ENCODE measurements at regions not wholly inside any gene's neighbourhood (a gene's known extent, or its start where the extent isn't known, plus 50 kb on each side); places are given as distances from the start of the nearest gene placed in this dataset.

DNA sequence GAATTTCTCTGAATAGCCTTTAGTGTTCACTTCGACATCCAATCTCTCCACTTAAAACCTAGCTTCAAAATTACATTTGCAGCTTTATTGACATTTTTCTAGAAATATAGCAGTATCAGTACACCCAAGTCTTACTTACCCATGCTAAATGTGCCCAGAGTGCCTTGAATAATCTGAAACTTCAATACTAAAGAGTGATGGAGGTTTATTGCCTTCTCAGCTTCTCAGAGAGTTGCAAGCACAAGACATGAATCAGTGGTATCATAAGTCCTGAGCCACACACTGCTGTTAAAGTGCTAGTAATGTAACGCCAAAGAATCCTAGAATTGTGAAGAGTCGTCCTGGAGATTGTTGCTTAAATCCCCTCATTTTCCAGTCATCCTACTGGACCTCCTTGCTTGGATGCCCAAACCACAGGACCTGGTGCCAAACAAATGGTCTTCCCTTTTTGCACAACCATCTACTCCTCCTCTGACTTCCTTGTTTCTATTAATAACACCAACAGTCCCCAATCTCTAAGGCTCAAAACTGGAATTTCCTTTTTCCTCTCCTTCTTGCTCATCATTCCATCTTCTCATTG, 83.2 kb upstream of the SPATS2L start:
- H3K4me1 ChIP-seq: peaks cover 6 to 24% (median 12%) of the 10 kb centered on the region in 4 donors
- TF ChIP-seq POLR2A (IDR thresholded peaks at IDR 0.05; ENCODE audit: low read depth) (no peak), POLR2AphosphoS5 (IDR thresholded peaks at IDR 0.05) (no peak), EP300 (IDR thresholded peaks at IDR 0.05) (no peak)
- TF ChIP-seq, protein P1, sequence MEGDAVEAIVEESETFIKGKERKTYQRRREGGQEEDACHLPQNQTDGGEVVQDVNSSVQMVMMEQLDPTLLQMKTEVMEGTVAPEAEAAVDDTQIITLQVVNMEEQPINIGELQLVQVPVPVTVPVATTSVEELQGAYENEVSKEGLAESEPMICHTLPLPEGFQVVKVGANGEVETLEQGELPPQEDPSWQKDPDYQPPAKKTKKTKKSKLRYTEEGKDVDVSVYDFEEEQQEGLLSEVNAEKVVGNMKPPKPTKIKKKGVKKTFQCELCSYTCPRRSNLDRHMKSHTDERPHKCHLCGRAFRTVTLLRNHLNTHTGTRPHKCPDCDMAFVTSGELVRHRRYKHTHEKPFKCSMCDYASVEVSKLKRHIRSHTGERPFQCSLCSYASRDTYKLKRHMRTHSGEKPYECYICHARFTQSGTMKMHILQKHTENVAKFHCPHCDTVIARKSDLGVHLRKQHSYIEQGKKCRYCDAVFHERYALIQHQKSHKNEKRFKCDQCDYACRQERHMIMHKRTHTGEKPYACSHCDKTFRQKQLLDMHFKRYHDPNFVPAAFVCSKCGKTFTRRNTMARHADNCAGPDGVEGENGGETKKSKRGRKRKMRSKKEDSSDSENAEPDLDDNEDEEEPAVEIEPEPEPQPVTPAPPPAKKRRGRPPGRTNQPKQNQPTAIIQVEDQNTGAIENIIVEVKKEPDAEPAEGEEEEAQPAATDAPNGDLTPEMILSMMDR (IDR thresholded peaks at IDR 0.05): no peak
- 84% methylated on average over 3 of the region's 3 CpGs for WGBS
- H3K36me3 ChIP-seq: no peaks in the 10 kb centered on the region
- H3K27ac ChIP-seq (replicated peaks in 1 of 4): no peak overlapping the region
- DNase-seq (ENCODE audit: extremely low spot score): no peak
- no peaks in the 10 kb centered on the region for H3K9me3 ChIP-seq
- H3K4me3 ChIP-seq: no peak overlapping the region
- intact Hi-C loops (cut with DNase I): no loop called here
- no peaks in the 10 kb centered on the region for H3K27me3 ChIP-seq

GRCh38 chr2:200225951-200226350, 80.5 kb upstream of the SPATS2L start:
- intact Hi-C loops (cut with DNase I): no loop called here
- TF ChIP-seq EP300 (IDR thresholded peaks at IDR 0.05) (no peak), POLR2A (IDR thresholded peaks at IDR 0.05; ENCODE audit: low read depth) (no peak), POLR2AphosphoS5 (IDR thresholded peaks at IDR 0.05) (no peak)
- TF ChIP-seq, protein P1 (IDR thresholded peaks at IDR 0.05): no peak

GRCh38 chr2:200226451-200227426, 79.8 kb upstream of the SPATS2L start:
- no peak for DNase-seq (ENCODE audit: extremely low spot score)
- no peak overlapping the region for H3K27ac ChIP-seq (replicated peaks in 1 of 4)
- no peaks in the 10 kb centered on the region for H3K9me3 ChIP-seq
- H3K27me3 ChIP-seq: no peaks in the 10 kb centered on the region
- intact Hi-C loops (cut with DNase I): no loop called here
- no peaks in the 10 kb centered on the region for H3K36me3 ChIP-seq
- no peak for TF ChIP-seq POLR2A (IDR thresholded peaks at IDR 0.05; ENCODE audit: low read depth)
- TF ChIP-seq, protein P1 (IDR thresholded peaks at IDR 0.05): no peak
- TF ChIP-seq EP300 (IDR thresholded peaks at IDR 0.05): no peak
- no peak for TF ChIP-seq POLR2AphosphoS5 (IDR thresholded peaks at IDR 0.05)
- H3K4me3 ChIP-seq: no peak overlapping the region
- WGBS: 62% methylated on average over 6 of the region's 6 CpGs
- H3K4me1 ChIP-seq: peaks cover 6 to 24% (median 12%) of the 10 kb centered on the region in 4 donors

More at GRCh38 chr2:200225951-200226350, 80.5 kb upstream of the SPATS2L start:
- WGBS: 47% methylated on average over 5 of the region's 5 CpGs
- Histone ChIP-seq H3K4me3 (no peak overlapping the region), H3K27ac (replicated peaks in 1 of 4) (no peak overlapping the region), H3K36me3 (no peaks in the 10 kb centered on the region), H3K27me3 (no peaks in the 10 kb centered on the region), H3K4me1 (peaks cover 6 to 24% (median 12%) of the 10 kb centered on the region in 4 donors), H3K9me3 (no peaks in the 10 kb centered on the region)
- DNase-seq (ENCODE audit: extremely low spot score): no peak

GRCh38 chr2:200230716-200231115, 75.8 kb upstream of the SPATS2L start:
- Histone ChIP-seq H3K4me3 (no peak overlapping the region), H3K4me1 (peaks cover 6 to 14% (median 10%) of the 10 kb centered on the region in 4 donors), H3K27me3 (no peaks in the 10 kb centered on the region), H3K9me3 (no peaks in the 10 kb centered on the region), H3K27ac (replicated peaks in 1 of 4) (no peak overlapping the region), H3K36me3 (no peaks in the 10 kb centered on the region)
- WGBS: 79% methylated on average over 1 of the region's 1 CpG
- no peak for DNase-seq (ENCODE audit: extremely low spot score)
- TF ChIP-seq, protein P1 (IDR thresholded peaks at IDR 0.05): no peak
- TF ChIP-seq EP300 (IDR thresholded peaks at IDR 0.05) (no peak), POLR2AphosphoS5 (IDR thresholded peaks at IDR 0.05) (no peak), POLR2A (IDR thresholded peaks at IDR 0.05; ENCODE audit: low read depth) (no peak)
- intact Hi-C loops (cut with DNase I): no loop called here

Data from esophagus muscularis mucosa (tissue), 4 donors.